ENCODE measurements at regions not wholly inside any gene's neighbourhood (a gene's known extent, or its start where the extent isn't known, plus 50 kb on each side); places are given as distances from the start of the nearest gene placed in this dataset.

- ATAC-seq (no peak), FAIRE-seq (no peak), DNase-seq (ENCODE audit: low spot score) (no peak)
- Histone ChIP-seq H3K4me1 (ENCODE audit: insufficient read depth, low read length) (peaks cover 45% of the 10 kb centered on the region), H3K4me2 (ENCODE audit: low read depth, low read length) (no peak overlapping the region), H3K9me3 (ENCODE audit: low read length) (no peaks in the 10 kb centered on the region), H3K27ac (ENCODE audit: extremely low read length, insufficient read depth, low read length) (no peak overlapping the region), H3K36me3 (replicated peaks in 1 of 2; ENCODE audit: control insufficient read depth in 1 of 2, insufficient read depth in 2 of 2, low read length in 2 of 2) (no peaks in the 10 kb centered on the region), H4K20me1 (ENCODE audit: insufficient read depth, low read length) (no peaks in the 10 kb centered on the region), H3K4me3 (replicated peaks in 1 of 3; ENCODE audit: insufficient read depth in 1 of 3, low read depth in 2 of 3, low read length in 3 of 3) (no peak overlapping the region), H2AFZ (ENCODE audit: low read length) (no peak overlapping the region), H3K9ac (ENCODE audit: insufficient read depth, low read depth, low read length) (no peak overlapping the region), H3K27me3 (ENCODE audit: control insufficient read depth in 1 of 2, insufficient read depth in 2 of 2, low read length in 2 of 2) (no peaks in the 10 kb centered on the region), H3K79me2 (ENCODE audit: insufficient read depth, low read length) (no peaks in the 10 kb centered on the region)
- CTCF ChIA-PET (ENCODE audit: low intra/inter-chr PET ratio, low total read pairs) = no interaction called here
- WGBS (ENCODE audit: low lambda C conversion rate) = 47% methylated on average over 4 of the region's 4 CpGs
- peak; percentile 29; the same call in 1 of the 2 replicates for TF ChIP-seq BHLHE40 (IDR thresholded peaks at IDR 0.05; ENCODE audit: low read length)
- no peak for TF ChIP-seq JUN (CRISPR knock-in tag; IDR thresholded peaks at IDR 0.05)
- intact Hi-C loops (cut with micrococcal nuclease; ENCODE audit: unreplicated experiment) = no loop called here
- POLR2A ChIA-PET = interaction anchor here (0.7 to 1.6 kb wide), 3 partner anchors 19 to 147 kb away, joined by 3 to 9 read pairs (median 3); no protein-coding TSS in a partner anchor
- in situ Hi-C loops (cut with HindIII; ENCODE audit: extremely low pct_ligation_motif_present, low pct_unique_long_range_greater_than_20kb) = no loop called here
- BruUV-seq (replicated peaks) = no TSS peak
These were observed 248.4 kb downstream of the RHOU start for GRCh38 chr1:228983661-228984060.

DNA sequence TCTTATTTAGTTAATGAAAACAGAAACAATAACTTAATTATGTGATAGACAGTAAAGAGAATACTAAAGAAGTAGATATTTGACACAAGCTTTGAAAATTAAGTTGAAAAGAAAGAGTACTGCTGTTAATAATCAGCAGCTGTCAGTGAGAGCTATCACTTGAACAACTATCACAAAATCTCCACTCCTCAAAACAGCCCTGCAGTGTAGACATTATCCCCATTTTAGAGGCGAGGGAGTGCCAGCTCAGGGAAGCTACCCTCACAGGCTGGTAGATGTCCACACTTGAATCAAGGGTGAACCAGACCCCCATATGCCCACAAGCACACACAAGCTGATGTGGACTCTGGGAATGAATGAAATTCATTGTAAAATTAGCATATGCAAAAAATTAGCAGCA, 248.8 kb downstream of the RHOU start:
- H2AFZ ChIP-seq (ENCODE audit: low read length) = no peak overlapping the region
- H3K9ac ChIP-seq (ENCODE audit: insufficient read depth, low read depth, low read length) = no peak overlapping the region
- H3K36me3 ChIP-seq (replicated peaks in 1 of 2; ENCODE audit: control insufficient read depth in 1 of 2, insufficient read depth in 2 of 2, low read length in 2 of 2) = no peaks in the 10 kb centered on the region
- intact Hi-C loops (cut with micrococcal nuclease; ENCODE audit: unreplicated experiment) = no loop called here
- H3K4me1 ChIP-seq (ENCODE audit: insufficient read depth, low read length) = peaks cover 45% of the 10 kb centered on the region
- H3K79me2 ChIP-seq (ENCODE audit: insufficient read depth, low read length) = no peaks in the 10 kb centered on the region
- H3K27ac ChIP-seq (ENCODE audit: extremely low read length, insufficient read depth, low read length) = no peak overlapping the region
- no peaks in the 10 kb centered on the region for H3K27me3 ChIP-seq (ENCODE audit: control insufficient read depth in 1 of 2, insufficient read depth in 2 of 2, low read length in 2 of 2)
- CTCF ChIA-PET (ENCODE audit: low intra/inter-chr PET ratio, low total read pairs) = no interaction called here
- POLR2A ChIA-PET = interaction anchor here (0.7 to 1.3 kb wide), 2 partner anchors 146 kb away, joined by 3 read pairs; no protein-coding TSS in a partner anchor
- in situ Hi-C loops (cut with HindIII; ENCODE audit: extremely low pct_ligation_motif_present, low pct_unique_long_range_greater_than_20kb) = no loop called here
- no peaks in the 10 kb centered on the region for H3K9me3 ChIP-seq (ENCODE audit: low read length)
- 69% methylated on average over 1 of the region's 1 CpG for WGBS (ENCODE audit: low lambda C conversion rate)
- FAIRE-seq = no peak
- DNase-seq (ENCODE audit: low spot score) = no peak
- H4K20me1 ChIP-seq (ENCODE audit: insufficient read depth, low read length) = no peaks in the 10 kb centered on the region
- no peak overlapping the region for H3K4me3 ChIP-seq (replicated peaks in 1 of 3; ENCODE audit: insufficient read depth in 1 of 3, low read depth in 2 of 3, low read length in 3 of 3)
- BruUV-seq (replicated peaks) = no TSS peak
- ATAC-seq = no peak
- no peak overlapping the region for H3K4me2 ChIP-seq (ENCODE audit: low read depth, low read length)
- TF ChIP-seq TRAFD1 (CRISPR knock-in tag; IDR thresholded peaks at IDR 0.05; ENCODE audit: borderline replicate concordance) (no peak), ZNF251 (CRISPR knock-in tag; IDR thresholded peaks at IDR 0.05) (no peak), USF2 (IDR thresholded peaks at IDR 0.05; ENCODE audit: low read depth, low read length) (no peak), USF2 (CRISPR knock-in tag; IDR thresholded peaks at IDR 0.05; ENCODE audit: borderline replicate concordance) (no peak), MAFF (IDR thresholded peaks at IDR 0.05; ENCODE audit: low read depth, low read length) (no peak), ZNF713 (CRISPR knock-in tag; IDR thresholded peaks at IDR 0.05) (no peak), HES4 (CRISPR knock-in tag; IDR thresholded peaks at IDR 0.05; ENCODE audit: borderline replicate concordance) (no peak), SETDB1 (CRISPR knock-in tag; IDR thresholded peaks at IDR 0.05; ENCODE audit: borderline replicate concordance) (no peak), ATM (IDR thresholded peaks at IDR 0.05; ENCODE audit: borderline replicate concordance) (no peak)

Data from HepG2 (cell line).